ENCODE measurements at regions not wholly inside any gene's neighbourhood (a gene's known extent, or its start where the extent isn't known, plus 50 kb on each side); places are given as distances from the start of the nearest gene placed in this dataset.

DNA sequence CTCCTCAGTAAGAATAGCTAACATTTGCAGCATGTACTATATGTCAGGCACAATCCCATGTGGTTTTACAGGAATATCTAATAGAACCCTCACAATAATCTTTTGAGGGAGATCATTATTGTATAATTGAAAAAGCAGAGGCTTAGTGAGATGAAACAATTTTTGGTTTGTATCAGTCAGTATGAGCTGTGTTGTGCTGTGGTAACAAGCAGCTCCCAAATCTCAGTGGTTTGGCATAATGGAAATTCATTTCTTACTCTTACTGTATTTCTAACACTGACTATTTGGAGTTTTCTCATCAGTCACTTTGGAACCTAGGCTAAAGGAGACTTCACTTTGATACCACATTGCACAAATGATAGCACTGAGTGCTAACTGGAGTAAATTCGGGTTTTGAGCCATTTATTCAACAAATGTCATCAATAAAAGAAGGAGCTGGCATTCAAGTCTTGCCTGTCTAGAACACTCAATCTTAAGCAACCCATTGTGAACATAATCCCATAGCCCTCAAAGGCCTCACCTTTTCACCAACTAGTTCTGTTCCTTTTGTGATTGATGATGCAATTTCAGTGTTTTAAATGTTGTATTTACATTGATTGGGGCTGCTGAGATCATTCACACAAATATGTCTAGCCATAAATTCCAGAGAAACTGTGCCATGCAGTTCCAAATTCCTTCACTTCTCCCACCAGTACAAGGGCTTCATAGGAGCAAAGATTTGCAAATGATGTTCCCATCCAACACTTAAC, 441.0 kb downstream of the XYLT1 start:
- TF ChIP-seq, protein P1, sequence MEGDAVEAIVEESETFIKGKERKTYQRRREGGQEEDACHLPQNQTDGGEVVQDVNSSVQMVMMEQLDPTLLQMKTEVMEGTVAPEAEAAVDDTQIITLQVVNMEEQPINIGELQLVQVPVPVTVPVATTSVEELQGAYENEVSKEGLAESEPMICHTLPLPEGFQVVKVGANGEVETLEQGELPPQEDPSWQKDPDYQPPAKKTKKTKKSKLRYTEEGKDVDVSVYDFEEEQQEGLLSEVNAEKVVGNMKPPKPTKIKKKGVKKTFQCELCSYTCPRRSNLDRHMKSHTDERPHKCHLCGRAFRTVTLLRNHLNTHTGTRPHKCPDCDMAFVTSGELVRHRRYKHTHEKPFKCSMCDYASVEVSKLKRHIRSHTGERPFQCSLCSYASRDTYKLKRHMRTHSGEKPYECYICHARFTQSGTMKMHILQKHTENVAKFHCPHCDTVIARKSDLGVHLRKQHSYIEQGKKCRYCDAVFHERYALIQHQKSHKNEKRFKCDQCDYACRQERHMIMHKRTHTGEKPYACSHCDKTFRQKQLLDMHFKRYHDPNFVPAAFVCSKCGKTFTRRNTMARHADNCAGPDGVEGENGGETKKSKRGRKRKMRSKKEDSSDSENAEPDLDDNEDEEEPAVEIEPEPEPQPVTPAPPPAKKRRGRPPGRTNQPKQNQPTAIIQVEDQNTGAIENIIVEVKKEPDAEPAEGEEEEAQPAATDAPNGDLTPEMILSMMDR (IDR thresholded peaks at IDR 0.05 in 8 of 11, conservative IDR thresholded peaks at IDR 0.05 in 3 of 11): no peak
- TF ChIP-seq POLR2A (IDR thresholded peaks at IDR 0.05): no peak
